Sigmoid colon (tissue), 4 donors: ENCODE measurements at regions not wholly inside any gene's neighbourhood (a gene's known extent, or its start where the extent isn't known, plus 50 kb on each side); places are given as distances from the start of the nearest gene placed in this dataset.

Source experiments
- POLR2AphosphoS5 ChIP-seq, 4 donors: sonication (generic); formaldehyde crosslinking; IDR thresholded peaks; one replicate each; pipeline ENCODE4 v1.6.1; 2017; ENCODE audit warnings: antibody characterized with exemption in 4 of 4
- TF ChIP-seq, protein P1 (sequence below), 4 experiments: fragments of 450-650 bp in 3 of 4; fragments of 200-600 bp in 1 of 4; IDR thresholded peaks; one replicate each; pipeline ENCODE4 v1.5.1; 2016 to 2019; ENCODE audit warnings: antibody characterized with exemption in 4 of 4, mild to moderate bottlenecking in 3 of 4, moderate library complexity in 2 of 4

GRCh38 chr6:130771741-130772140 lies 55.5 kb upstream of the SMLR1 start:
- TF ChIP-seq, protein P1, sequence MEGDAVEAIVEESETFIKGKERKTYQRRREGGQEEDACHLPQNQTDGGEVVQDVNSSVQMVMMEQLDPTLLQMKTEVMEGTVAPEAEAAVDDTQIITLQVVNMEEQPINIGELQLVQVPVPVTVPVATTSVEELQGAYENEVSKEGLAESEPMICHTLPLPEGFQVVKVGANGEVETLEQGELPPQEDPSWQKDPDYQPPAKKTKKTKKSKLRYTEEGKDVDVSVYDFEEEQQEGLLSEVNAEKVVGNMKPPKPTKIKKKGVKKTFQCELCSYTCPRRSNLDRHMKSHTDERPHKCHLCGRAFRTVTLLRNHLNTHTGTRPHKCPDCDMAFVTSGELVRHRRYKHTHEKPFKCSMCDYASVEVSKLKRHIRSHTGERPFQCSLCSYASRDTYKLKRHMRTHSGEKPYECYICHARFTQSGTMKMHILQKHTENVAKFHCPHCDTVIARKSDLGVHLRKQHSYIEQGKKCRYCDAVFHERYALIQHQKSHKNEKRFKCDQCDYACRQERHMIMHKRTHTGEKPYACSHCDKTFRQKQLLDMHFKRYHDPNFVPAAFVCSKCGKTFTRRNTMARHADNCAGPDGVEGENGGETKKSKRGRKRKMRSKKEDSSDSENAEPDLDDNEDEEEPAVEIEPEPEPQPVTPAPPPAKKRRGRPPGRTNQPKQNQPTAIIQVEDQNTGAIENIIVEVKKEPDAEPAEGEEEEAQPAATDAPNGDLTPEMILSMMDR (IDR thresholded peaks at IDR 0.05) = no peak
- TF ChIP-seq POLR2AphosphoS5 (IDR thresholded peaks at IDR 0.05) = no peak
